HG02981 (cell line): ENCODE measurements at regions not wholly inside any gene's neighbourhood (a gene's known extent, or its start where the extent isn't known, plus 50 kb on each side); places are given as distances from the start of the nearest gene placed in this dataset.

ENCODE experiments used
- ATAC-seq: cut with Tn5 transposase; IDR thresholded peaks from one replicate; pipeline ENCODE4 v1.9.1; 2021; ENCODE audit warnings: mild to moderate bottlenecking, moderate library complexity; ENCODE audit not compliant: unreplicated experiment

DNA sequence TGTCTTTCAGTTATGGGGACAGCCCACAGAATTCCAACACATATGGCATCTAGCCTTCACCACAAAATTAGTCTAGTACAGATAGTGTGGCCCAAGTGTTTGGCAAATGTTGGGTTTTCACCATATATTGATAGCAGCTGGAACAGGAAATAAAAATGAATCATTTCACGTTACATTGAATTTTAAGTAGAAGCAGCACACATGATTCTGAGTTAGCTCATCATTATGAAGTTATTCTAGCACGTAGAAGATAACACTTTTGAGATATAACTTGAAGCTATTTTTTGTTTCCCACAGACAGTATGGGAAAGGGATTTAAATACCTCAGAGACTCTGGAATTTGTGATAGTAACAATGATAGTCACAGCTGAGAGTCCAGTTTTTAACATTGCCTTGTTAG is 118.7 kb downstream of the FAT4 start:
- ATAC-seq: no peak

DNA sequence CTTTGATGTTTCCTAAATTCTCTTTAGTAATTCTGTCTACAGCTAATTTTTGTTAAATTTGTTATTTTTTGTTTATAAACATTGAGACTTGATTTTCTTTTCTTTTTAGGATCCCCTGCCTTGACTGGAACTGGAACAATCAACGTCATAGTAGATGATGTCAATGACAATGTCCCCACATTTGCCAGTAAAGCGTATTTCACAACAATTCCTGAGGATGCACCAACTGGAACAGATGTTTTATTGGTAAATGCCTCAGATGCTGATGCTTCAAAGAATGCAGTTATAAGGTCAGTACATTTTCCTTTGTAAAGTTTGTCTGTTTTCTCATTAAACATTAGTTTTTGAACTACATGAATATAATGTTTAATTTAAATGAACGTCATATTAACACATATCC is 119.4 kb downstream of the FAT4 start:
- no peak for ATAC-seq

DNA sequence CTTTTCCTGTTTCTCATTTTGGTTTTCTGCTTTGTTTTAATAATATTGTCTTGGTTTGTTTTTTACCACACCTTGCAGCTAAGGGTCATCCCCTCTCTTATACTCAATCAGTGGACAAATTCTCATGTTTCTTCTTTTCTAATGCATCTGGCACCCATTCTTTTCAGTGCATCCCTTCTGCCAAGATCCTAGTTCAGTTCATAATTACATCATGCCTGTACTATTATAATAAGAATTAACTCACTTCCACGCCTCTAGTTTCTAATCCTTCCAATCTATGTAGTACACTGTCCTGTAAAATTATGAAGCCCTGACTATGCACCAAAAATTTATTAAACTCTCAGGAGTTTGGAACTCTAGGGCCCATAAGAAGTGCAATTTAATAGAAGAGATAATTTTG is 126.1 kb downstream of the FAT4 start:
- no peak for ATAC-seq

DNA sequence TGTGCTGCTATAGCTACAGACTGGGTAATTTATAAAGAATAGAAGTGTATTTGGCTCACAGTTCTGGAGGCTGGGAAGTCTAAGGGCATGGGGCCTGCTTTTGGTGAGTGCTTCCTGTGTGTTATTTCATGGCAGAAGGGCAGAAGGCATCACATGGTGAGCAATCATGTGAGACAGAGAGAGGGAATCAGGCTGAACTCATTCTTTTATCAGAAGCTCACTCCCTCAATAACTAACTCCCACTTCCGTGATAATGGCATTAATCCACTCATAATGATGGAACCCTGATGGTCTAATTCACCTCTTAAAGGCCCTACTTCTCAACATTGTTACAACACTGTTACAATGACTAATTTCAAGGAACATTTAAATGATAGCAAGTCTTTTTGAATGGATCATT is 129.4 kb downstream of the FAT4 start:
- no peak for ATAC-seq

DNA sequence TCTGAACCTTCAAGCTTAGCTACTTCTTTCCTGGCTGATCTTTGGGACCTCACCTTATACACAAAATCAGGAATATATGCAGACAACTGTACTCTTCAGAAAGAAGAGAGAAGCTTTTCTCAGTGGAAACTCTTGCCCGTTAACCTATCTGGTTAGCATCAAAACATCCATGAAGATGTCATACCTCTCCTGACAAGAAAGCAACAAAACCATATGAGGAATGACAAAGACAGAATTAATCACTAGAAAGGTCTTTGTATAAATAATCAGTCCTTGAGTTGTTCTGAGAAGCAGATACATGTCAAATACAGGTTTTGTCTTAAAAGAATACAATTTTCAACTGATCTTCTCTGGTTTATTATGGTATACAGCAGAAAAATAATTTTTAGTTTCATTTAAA is 130.8 kb downstream of the FAT4 start:
- ATAC-seq: no peak

DNA sequence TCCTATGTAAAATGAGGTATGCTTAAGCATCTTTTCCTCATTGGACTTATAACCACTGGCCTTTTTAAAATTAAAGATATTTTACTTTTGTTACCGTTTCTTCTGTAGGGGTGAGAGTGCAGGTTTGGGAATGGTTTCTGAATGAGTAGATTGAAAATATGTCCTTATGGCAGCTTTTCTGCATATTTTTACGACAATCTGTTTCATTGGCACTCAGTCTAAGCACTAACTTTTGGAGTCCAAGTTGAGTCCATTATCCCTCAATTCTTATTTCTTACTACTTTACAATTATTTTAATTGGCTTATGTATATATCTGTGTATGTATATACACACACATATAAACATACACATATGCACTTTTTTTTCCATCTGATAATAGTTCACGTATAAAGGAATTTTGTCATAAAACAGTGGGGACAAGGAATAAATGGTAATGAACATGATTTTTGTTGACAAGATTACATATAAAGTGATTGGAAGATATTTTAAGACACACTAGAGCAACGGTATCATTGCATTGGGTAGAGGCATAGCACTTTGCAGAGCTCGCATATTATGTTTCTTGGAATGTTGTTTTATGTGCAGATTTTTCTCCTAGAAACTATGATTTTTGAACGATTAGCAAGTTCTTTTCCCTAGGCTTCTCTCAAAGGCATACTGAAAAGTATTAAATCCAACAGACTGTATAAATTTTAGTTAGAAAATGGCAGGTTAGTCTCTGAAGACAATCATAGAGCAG is 133.0 kb downstream of the FAT4 start:
- no peak for ATAC-seq

DNA sequence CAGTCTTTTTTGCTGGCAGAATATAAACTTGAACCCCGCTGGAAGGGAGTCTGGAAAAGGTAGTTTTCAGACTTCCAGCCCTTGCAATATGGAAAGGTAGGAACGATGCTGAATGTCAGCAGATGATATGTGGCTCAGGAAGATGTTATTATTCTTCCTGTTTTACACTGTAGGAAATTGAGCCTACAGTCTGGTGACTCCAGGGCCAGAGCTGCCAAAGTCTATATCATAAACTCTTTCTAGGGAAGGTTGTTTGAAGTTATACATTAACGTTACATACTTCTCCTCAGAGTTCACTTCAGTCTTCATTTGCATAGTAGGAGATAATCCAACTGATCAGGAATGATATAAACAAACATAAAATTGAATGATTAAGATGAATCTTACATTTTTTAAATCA is 141.3 kb downstream of the FAT4 start:
- ATAC-seq: no peak

DNA sequence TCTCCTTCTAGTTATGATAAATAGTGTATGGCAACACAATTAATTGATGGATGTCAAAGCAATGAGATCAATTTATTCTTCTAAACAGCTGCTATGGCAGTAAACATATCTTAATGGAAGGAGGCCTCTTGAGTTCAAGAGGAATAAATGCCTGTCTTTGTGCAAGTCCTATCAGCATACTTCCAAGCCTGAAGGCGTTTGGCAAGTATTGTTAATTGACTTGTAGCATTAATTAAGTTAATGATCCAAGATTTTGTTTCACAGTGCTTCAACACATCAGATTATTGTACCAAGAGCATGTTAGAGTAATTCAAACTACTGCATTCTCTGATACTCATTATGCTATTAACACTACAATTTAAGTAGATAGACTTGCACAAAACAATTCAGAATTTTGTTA is 144.8 kb downstream of the FAT4 start:
- ATAC-seq: no peak

DNA sequence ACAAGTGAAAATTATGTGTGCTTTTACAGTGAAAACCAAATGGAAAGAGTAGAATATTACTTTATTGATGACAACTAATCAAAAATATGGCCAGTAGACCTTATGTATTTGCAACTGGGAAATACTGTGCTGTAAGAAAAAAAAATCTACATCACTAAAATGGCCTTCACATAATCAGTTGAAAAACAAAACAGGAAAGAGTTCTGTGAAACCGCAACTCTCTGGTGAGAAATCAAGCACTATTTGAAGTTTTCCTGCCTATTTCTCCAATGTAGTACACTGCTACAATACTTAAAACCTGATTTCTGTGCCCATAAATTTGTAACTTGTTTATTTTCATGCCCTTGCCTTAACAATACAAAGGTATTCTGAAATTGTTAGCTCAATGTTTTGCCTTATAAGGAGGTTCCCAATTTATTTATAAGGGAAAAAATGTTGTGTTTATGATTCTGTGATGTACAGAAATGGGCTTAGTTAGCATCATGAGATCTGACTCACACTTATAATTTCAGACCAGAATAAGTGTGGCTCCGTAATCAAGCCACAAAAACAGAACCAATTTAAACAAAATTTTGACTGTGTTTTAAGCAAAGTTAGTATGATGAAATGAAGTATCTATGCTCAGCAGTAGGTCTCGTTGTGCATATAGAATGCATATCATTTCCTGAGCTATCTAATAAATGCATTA is 147.1 kb downstream of the FAT4 start:
- ATAC-seq: no peak

DNA sequence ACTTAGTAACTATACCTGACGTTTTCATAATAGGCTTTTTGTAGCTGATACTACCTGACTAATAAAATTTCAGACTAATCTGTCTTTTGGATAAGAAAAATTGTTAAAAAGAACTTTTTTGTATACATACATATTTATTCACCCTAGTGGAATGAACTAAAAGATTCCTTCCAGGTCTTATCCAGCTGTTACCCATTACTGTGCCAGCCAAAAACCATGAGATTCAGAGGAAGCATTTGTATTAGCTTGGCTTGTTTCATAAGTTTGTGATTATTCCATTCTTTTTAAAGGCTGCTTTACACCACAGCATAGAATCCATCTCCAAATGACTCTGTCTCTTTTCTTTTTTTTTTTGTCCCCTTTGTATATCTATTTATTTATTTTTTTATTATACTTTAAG is 149.4 kb downstream of the FAT4 start:
- ATAC-seq: no peak

DNA sequence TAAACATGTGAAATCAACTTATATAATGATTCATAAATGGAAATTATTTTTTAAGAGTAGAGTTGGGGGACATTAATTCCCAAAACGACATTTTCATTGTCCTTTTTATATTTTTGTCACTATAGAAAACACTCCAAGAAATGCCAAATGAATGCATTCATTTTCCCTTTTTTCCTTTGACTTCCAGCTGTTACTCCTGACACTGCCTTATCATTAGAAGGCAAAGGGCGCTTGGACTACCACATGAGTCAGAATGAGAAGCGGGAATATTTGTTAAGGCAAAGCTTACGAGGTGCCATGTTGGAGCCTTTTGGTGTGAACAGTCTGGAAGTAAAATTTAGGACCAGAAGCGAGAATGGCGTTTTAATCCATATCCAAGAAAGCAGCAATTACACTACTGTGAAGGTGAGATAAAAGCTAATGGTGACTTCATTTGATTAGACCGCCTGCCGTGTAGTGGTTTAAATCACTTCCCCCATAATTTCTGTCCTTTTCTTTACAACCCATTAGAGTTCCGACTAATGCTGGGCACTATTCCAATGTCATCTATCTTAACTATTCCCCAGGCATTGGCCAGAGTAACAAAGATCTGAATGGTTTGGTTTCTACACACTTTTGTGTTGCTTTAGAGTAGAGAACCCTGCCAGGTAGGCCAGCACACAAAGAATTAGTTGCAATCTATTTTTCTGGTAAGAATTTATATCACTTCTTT is 166.7 kb downstream of the FAT4 start:
- no peak for ATAC-seq

DNA sequence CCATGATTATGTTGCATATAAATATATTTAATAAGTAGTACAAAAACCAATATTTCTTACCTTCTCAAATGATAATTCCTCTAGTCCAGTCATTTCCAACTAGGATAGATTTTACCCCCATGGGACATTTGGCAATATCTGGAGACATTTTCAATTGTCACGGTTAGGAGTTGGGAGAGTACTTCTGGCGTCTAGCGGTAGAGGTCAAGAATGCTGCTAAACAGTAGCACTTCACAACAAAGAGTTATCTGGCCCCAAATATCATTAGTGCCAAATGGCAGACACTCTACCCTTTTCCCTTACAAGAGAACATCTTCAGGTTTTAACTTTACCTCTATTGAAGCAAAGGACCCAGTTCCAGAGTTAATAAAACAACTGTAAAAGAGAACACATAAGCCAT is 168.1 kb downstream of the FAT4 start:
- no peak for ATAC-seq

DNA sequence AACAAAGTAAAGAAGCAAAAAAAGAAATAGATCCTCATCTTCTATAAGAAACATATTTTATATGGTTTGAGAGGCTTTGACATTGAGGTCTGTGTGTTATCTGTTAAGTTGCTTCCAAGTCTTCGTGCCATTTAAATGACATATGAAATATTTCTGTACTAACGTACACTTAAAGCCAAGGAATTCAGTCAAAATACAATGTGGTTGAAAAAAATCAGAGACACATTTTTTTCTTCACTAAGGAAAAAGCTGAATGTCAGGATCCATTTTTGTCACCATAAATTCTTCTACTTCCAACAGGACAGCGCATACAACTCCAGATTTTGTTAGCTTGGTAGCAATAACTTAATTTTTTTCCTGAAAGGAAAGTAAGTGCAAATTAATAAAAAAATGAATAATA is 168.5 kb downstream of the FAT4 start:
- no peak for ATAC-seq

DNA sequence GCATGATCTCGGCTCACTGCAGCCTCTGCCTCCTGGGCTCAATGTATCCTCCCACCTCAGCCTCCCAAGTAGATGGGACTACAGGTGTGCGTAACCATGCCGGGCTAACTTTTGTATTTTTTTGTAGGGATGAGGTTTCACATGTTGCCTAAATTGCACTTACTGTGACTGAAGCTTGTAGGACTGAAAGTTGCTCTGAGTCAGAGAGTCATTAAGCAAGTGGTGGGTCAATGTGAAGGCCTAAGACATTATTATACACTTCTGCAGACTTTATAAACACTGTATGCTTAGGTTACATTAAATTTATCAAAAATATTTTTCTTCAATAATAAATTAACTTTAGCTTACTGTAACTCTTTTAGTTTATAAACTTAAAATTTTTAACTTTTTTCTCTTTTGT is 170.2 kb downstream of the FAT4 start:
- ATAC-seq: no peak

DNA sequence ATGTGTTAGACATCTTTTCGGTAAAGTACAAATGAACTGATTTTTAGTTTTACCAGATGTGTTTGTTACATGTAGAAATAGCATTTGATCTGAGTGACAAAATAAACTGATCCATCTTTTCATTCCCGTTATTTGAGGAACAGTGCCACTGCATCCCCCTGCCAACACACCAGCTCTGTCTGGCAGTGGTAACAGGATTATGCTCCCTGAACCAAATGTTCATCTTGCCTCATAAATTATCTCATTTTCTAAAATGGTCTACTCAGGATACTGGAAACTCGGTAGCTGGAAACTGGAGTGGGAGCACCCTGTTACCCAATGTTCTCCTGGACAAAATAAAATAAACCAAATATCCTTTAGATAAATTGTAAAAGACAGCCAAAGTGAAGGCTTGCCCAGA is 171.6 kb downstream of the FAT4 start:
- ATAC-seq: no peak

DNA sequence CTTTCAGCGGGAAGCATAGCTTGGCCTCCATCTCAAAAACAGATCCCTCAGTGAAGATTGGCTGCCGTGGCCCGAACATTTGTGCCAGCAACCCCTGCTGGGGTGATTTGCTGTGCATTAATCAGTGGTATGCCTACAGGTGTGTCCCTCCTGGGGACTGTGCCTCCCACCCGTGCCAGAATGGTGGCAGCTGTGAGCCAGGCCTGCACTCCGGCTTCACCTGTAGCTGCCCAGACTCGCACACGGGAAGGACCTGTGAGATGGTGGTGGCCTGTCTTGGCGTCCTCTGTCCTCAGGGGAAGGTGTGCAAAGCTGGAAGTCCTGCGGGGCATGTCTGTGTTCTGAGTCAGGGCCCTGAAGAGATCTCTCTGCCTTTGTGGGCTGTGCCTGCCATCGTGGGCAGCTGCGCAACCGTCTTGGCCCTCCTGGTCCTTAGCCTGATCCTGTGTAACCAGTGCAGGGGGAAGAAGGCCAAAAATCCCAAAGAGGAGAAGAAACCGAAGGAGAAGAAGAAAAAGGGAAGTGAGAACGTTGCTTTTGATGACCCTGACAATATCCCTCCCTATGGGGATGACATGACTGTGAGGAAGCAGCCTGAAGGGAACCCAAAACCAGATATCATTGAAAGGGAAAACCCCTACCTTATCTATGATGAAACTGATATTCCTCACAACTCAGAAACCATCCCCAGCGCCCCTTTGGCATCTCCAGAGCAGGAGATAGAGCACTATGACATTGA is 175.4 kb downstream of the FAT4 start:
- ATAC-seq: no peak

DNA sequence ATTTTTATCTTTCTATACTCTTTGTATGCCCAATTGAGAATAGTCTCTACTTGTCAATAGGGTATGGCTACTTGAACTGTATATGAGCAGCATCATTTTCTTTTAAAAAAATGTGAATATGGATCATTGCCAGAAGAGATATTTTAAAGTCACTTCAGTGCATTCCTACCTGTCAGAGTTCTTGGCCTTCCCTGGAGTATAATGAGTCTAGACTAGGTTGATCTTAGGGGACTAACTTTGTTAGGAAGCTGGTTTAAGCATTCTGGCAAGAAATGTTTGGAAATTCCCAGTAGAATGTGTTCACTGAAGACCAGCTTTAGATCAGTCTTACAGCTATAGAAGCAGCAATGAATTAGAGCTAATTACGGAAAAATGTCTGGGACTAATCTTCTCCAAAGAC is 178.2 kb downstream of the FAT4 start:
- ATAC-seq: no peak

DNA sequence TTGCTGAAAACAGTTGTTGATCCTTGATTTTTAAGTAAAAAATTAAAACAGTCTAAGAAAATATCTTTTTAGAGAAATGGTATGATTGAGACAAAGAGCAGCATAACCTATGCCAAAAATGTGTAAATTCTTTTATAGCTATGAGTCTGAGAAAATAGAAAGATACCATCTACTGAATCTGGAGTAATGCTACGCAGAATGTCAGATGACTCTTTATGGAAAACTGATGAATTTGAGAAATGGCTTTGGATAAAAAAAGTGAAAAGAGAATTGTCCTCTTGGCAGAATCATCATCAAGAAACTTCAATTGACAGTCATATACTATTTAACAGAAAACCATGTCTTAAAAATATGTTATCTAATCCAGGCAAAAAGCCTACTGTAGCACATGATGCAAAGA is 183.1 kb downstream of the FAT4 start:
- no peak for ATAC-seq

DNA sequence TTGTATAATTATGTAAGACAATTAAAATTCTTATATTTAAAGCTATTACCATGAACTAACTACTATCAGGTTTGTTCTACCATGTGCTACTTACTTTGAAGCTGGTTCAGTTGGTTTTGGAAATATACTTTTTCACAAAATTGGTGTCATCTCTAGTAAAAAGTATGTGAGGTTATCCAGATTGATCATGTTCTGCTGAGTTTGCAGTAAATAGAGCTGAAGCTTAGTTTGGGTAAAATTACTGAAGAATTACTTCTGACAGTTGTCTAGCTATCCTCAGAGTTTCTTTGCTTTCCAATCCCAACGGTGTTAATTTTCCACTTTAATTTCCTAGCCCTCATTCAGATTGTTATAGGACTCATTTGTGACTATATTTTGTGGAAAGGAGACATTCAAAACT is 184.2 kb downstream of the FAT4 start:
- no peak for ATAC-seq

DNA sequence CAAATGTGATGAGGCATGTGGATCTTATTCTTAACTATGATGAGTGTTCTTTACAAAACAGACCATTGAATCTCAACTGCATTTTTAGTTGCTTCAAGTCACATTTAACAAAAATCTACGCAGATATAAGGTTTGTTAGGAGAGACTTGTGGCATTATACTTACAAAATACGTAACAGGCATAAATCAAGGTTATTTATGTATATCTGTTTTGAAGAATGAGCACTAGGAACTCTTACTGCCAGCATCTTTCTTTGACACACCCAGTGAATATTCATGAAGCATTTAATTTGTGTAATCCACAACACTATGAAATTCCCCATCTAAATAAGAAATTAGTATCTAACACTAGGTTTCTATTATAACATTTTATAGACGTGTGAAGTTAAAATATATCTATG is 186.3 kb downstream of the FAT4 start:
- ATAC-seq: no peak

DNA sequence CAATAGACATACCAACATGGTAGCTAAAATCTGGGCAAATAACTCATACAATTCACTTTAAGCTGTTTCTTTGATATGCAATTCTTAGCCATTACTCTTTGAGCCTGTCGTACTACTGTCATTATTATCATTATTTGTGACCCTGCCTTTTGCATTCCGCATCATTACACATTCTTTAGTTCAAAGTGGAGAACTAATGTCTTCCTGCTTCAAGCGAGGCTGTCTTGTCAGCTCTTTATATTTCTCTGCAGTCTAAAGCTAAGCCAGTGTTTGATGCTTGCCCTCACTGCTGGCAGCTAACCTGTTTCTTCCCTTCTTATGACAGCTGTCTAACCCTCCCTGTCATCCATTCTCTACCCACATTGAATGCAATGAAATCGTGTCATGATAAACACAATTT is 186.8 kb downstream of the FAT4 start:
- ATAC-seq: no peak

DNA sequence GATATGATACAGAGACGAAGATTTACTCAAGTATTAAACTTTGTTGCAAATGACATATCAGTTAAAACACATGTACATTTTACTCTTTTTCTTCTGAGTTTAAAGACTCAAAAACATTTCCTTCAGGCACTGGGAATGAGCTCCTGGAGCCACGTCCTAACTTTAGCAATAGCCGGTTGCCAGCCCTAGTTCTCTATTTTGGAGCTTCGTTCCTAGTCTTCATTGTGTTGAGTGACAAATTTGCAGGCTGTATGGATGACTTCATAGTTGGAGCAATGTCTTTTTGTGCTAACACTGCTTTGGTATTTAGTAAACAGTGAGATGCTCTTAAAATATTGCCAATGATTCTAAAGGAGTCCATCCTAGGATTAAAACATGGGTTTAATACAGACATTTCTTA is 190.9 kb downstream of the FAT4 start:
- ATAC-seq: no peak
